WTC11 (cell line): ENCODE measurements at regions not wholly inside any gene's neighbourhood (a gene's known extent, or its start where the extent isn't known, plus 50 kb on each side); places are given as distances from the start of the nearest gene placed in this dataset.

Experiments
- ATAC-seq: fragments of 200-7000 bp; cut with Tn5 transposase; 2 replicates; pipeline ENCODE4 v1.10.0; 2021; ENCODE audit warnings: mild to moderate bottlenecking, moderate library complexity
- CTCF ChIA-PET: fragments of 300-600 bp; sonication (Branson Sonifier 250); formaldehyde crosslinking; loops from one replicate; lab custom pipeline; 2021; ENCODE audit warnings: antibody characterized with exemption; lab: Charles Lee
- POLR2A ChIA-PET: fragments of 350-600 bp; sonication (Branson Sonifier 250); formaldehyde crosslinking; loops from one replicate; lab custom pipeline; 2021; ENCODE audit warnings: antibody characterized with exemption; lab: Charles Lee
- DNase-seq: peaks from one replicate; pipeline ENCODE4 v3.0.0; 2021; ENCODE audit warnings: low spot score
- H3K27ac Mint-ChIP-seq: 2 replicates; pipeline ENCODE4 v1.8.0; 2021; ENCODE audit warnings: mixed read lengths
- H3K27me3 Mint-ChIP-seq: 2 replicates; pipeline ENCODE4 v1.8.0; 2021; ENCODE audit warnings: low read depth, mild to moderate bottlenecking, moderate library complexity, mixed read lengths
- H3K36me3 Mint-ChIP-seq: 2 replicates; pipeline ENCODE4 v1.8.0; 2021; ENCODE audit warnings: mixed read lengths
- H3K4me1 Mint-ChIP-seq: 2 replicates; pipeline ENCODE4 v1.8.0; 2022; ENCODE audit warnings: mixed read lengths
- H3K4me3 Mint-ChIP-seq: 2 replicates; pipeline ENCODE4 v1.8.0; 2021; ENCODE audit warnings: mild to moderate bottlenecking, moderate library complexity, mixed read lengths
- H3K9me3 Mint-ChIP-seq: 2 replicates; pipeline ENCODE4 v1.8.0; 2021; ENCODE audit warnings: mixed read lengths
- ATF1 ChIP-seq: sonication (generic); formaldehyde crosslinking; IDR thresholded peaks from 2 replicates; pipeline ENCODE4 v1.8.1; 2023; ENCODE audit warnings: mild to moderate bottlenecking, moderate library complexity, missing genetic modification reagents
- CREB1 ChIP-seq: sonication (generic); formaldehyde crosslinking; IDR thresholded peaks from 2 replicates; pipeline ENCODE4 v1.8.0; 2023; ENCODE audit warnings: mild to moderate bottlenecking, missing genetic modification reagents
- CREM ChIP-seq: sonication (generic); formaldehyde crosslinking; IDR thresholded peaks from 2 replicates; pipeline ENCODE4 v1.8.1; 2022; ENCODE audit warnings: mild to moderate bottlenecking, missing genetic modification reagents, moderate library complexity
- ESRRA ChIP-seq: sonication (generic); formaldehyde crosslinking; IDR thresholded peaks from 2 replicates; pipeline ENCODE4 v1.8.1; 2022; ENCODE audit warnings: mild to moderate bottlenecking, missing genetic modification reagents, borderline replicate concordance
- FOXP4 ChIP-seq: sonication (generic); formaldehyde crosslinking; IDR thresholded peaks from 2 replicates; pipeline ENCODE4 v1.8.0; 2022; ENCODE audit warnings: mild to moderate bottlenecking, missing genetic modification reagents
- JUN ChIP-seq: sonication (generic); formaldehyde crosslinking; IDR thresholded peaks from 2 replicates; pipeline ENCODE4 v1.8.0; 2023; ENCODE audit warnings: mild to moderate bottlenecking, missing genetic modification reagents
- MLX ChIP-seq: sonication (generic); formaldehyde crosslinking; IDR thresholded peaks from 2 replicates; pipeline ENCODE4 v1.8.1; 2023; ENCODE audit warnings: mild to moderate bottlenecking, missing genetic modification reagents, moderate library complexity
- MXD4 ChIP-seq: fragments of 250-450 bp; sonication (Bioruptor Pico); IDR thresholded peaks from 2 replicates; pipeline ENCODE4 v1.8.0; 2021; ENCODE audit warnings: mild to moderate bottlenecking, moderate library complexity, borderline replicate concordance
- PRRX2 ChIP-seq: fragments of 250-450 bp; sonication (Bioruptor Pico); IDR thresholded peaks from 2 replicates; pipeline ENCODE4 v1.8.0; 2021; ENCODE audit warnings: mild to moderate bottlenecking
- SMAD3 ChIP-seq: sonication (generic); formaldehyde crosslinking; IDR thresholded peaks from 2 replicates; pipeline ENCODE4 v1.8.0; 2022; ENCODE audit warnings: missing genetic modification reagents, mild to moderate bottlenecking, borderline replicate concordance
- SP1 ChIP-seq: sonication (generic); formaldehyde crosslinking; conservative IDR thresholded peaks from 2 replicates; pipeline ENCODE4 v1.8.1; 2022; ENCODE audit warnings: missing genetic modification reagents
- STAT6 ChIP-seq: sonication (generic); formaldehyde crosslinking; conservative IDR thresholded peaks from 2 replicates; pipeline ENCODE4 v1.8.1; 2023; ENCODE audit warnings: mild to moderate bottlenecking, low read depth, missing genetic modification reagents, moderate library complexity
- ZNF263 ChIP-seq: sonication (generic); formaldehyde crosslinking; IDR thresholded peaks from 2 replicates; pipeline ENCODE4 v1.8.1; 2022; ENCODE audit warnings: low read depth, mild to moderate bottlenecking, moderate library complexity, missing genetic modification reagents
- ZNF317 ChIP-seq: sonication (generic); formaldehyde crosslinking; IDR thresholded peaks from 2 replicates; pipeline ENCODE4 v1.8.1; 2023; ENCODE audit warnings: low read depth, mild to moderate bottlenecking, moderate library complexity, missing genetic modification reagents, borderline replicate concordance
- TF ChIP-seq, protein P1 (sequence below): sonication (generic); formaldehyde crosslinking; IDR thresholded peaks from 2 replicates; pipeline ENCODE4 v1.8.0; 2023; ENCODE audit warnings: mild to moderate bottlenecking, missing genetic modification reagents
- TF ChIP-seq, protein P2 (sequence below): sonication (generic); formaldehyde crosslinking; IDR thresholded peaks from 2 replicates; pipeline ENCODE4 v1.8.0; 2022; ENCODE audit warnings: mild to moderate bottlenecking, missing genetic modification reagents
- TF ChIP-seq, protein P3 (sequence below): sonication (generic); formaldehyde crosslinking; IDR thresholded peaks from 2 replicates; pipeline ENCODE4 v1.8.0; 2023; ENCODE audit warnings: missing genetic modification reagents

DNA sequence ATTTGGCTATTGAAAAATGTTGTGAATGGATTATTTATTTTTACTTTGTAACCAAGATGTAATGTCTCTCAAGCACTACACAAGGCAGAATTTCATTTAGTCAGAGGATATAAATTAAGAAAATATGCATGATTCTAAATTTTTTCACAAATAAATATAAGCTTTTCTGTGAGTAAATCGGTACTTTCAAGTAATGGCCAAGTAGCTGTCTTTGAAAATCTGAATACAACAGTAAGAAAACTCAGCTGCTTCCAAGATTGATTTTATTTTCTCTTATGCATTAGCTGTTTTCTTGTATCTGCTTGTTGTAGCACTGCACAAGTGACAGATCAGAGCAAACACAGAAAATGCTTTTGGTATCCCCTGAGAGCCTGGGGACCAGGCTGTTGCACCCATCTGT, 998.5 kb upstream of the GHITM start:
- no peaks in the 10 kb centered on the region for H3K36me3 Mint-ChIP-seq
- no peak overlapping the region for H3K27ac Mint-ChIP-seq
- ChIA-PET CTCF (no interaction called here), POLR2A (no interaction called here)
- H3K4me1 Mint-ChIP-seq: no peaks in the 10 kb centered on the region
- no peaks in the 10 kb centered on the region for H3K9me3 Mint-ChIP-seq
- DNase-seq (no peak), ATAC-seq (no peak)
- no peaks in the 10 kb centered on the region for H3K27me3 Mint-ChIP-seq
- no peak overlapping the region for H3K4me3 Mint-ChIP-seq
- TF ChIP-seq MXD4 (CRISPR knock-in tag) (no peak), JUN (CRISPR knock-in tag) (no peak), SP1 (CRISPR knock-in tag) (no peak), ATF1 (CRISPR knock-in tag) (no peak), FOXP4 (CRISPR knock-in tag) (no peak), CREM (CRISPR knock-in tag) (no peak), ZNF263 (no peak), PRRX2 (CRISPR knock-in tag) (no peak), STAT6 (CRISPR knock-in tag) (no peak), CREB1 (CRISPR knock-in tag) (no peak), ZNF317 (CRISPR knock-in tag) (no peak)
- TF ChIP-seq, protein P1, sequence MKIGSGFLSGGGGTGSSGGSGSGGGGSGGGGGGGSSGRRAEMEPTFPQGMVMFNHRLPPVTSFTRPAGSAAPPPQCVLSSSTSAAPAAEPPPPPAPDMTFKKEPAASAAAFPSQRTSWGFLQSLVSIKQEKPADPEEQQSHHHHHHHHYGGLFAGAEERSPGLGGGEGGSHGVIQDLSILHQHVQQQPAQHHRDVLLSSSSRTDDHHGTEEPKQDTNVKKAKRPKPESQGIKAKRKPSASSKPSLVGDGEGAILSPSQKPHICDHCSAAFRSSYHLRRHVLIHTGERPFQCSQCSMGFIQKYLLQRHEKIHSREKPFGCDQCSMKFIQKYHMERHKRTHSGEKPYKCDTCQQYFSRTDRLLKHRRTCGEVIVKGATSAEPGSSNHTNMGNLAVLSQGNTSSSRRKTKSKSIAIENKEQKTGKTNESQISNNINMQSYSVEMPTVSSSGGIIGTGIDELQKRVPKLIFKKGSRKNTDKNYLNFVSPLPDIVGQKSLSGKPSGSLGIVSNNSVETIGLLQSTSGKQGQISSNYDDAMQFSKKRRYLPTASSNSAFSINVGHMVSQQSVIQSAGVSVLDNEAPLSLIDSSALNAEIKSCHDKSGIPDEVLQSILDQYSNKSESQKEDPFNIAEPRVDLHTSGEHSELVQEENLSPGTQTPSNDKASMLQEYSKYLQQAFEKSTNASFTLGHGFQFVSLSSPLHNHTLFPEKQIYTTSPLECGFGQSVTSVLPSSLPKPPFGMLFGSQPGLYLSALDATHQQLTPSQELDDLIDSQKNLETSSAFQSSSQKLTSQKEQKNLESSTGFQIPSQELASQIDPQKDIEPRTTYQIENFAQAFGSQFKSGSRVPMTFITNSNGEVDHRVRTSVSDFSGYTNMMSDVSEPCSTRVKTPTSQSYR: no peak

- no peak for ATAC-seq
- no peaks in the 10 kb centered on the region for H3K9me3 Mint-ChIP-seq
- H3K4me3 Mint-ChIP-seq: no peak overlapping the region
- ChIA-PET POLR2A (no interaction called here), CTCF (no interaction called here)
- no peaks in the 10 kb centered on the region for H3K4me1 Mint-ChIP-seq
- TF ChIP-seq MLX (CRISPR knock-in tag): no peak
- TF ChIP-seq, protein P2, sequence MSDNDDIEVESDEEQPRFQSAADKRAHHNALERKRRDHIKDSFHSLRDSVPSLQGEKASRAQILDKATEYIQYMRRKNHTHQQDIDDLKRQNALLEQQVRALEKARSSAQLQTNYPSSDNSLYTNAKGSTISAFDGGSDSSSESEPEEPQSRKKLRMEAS: no peak
- TF ChIP-seq SMAD3 (CRISPR knock-in tag): no peak
- no peak for TF ChIP-seq ESRRA (CRISPR knock-in tag)
- TF ChIP-seq, protein P3, sequence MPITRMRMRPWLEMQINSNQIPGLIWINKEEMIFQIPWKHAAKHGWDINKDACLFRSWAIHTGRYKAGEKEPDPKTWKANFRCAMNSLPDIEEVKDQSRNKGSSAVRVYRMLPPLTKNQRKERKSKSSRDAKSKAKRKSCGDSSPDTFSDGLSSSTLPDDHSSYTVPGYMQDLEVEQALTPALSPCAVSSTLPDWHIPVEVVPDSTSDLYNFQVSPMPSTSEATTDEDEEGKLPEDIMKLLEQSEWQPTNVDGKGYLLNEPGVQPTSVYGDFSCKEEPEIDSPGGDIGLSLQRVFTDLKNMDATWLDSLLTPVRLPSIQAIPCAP (CRISPR knock-in tag): no peak
- no peak overlapping the region for H3K27ac Mint-ChIP-seq
- no peaks in the 10 kb centered on the region for H3K27me3 Mint-ChIP-seq
- no peak for DNase-seq
- H3K36me3 Mint-ChIP-seq: no peaks in the 10 kb centered on the region
Measured at GRCh38 chr10:83142074-83142563, 997.2 kb upstream of the GHITM start.
